ENCODE measurements at regions not wholly inside any gene's neighbourhood (a gene's known extent, or its start where the extent isn't known, plus 50 kb on each side); places are given as distances from the start of the nearest gene placed in this dataset.
A peak's percentile ranks its signal among the peaks of the same experiment; 100 is the strongest.

- in situ Hi-C loops (cut with HindIII; ENCODE audit: low sequenced_read_pairs): no loop called here
Measured at GRCh38 chr5:3191585-3191984, 404.0 kb upstream of the IRX1 start.

DNA sequence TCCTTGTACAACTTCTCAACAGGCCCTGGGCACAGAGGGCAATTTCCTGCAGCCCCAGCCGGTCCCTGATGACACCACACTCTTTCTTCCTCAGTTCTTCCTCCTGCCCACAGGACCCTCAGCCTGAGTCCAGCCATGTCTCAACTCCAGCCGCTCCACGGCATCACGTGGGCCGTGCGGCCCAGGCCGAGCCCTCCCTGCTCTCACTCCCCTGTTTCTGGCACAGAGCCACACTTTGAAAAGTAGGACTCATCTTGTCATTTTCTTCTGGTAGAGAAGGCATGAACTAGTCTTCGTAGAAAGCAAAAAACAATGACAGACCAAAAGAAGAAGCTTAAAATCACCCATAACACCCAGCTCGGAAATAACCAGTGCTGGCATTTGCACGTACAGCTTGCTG is 404.7 kb upstream of the IRX1 start:
- no peak for DNase-seq (ENCODE audit: low read depth)
- in situ Hi-C loops (cut with HindIII; ENCODE audit: low sequenced_read_pairs): no loop called here
- H3K4me3 ChIP-seq (ENCODE audit: low read depth, low read length): no peak overlapping the region
- no peak for TF ChIP-seq CTCF (IDR thresholded peaks at IDR 0.05; ENCODE audit: low read depth, low read length, missing control alignments)

More at GRCh38 chr5:3191585-3191984, 404.0 kb upstream of the IRX1 start:
- no peak for DNase-seq (ENCODE audit: low read depth)
- no peak for TF ChIP-seq CTCF (IDR thresholded peaks at IDR 0.05; ENCODE audit: low read depth, low read length, missing control alignments)
- H3K4me3 ChIP-seq (ENCODE audit: low read depth, low read length): no peak overlapping the region

DNA sequence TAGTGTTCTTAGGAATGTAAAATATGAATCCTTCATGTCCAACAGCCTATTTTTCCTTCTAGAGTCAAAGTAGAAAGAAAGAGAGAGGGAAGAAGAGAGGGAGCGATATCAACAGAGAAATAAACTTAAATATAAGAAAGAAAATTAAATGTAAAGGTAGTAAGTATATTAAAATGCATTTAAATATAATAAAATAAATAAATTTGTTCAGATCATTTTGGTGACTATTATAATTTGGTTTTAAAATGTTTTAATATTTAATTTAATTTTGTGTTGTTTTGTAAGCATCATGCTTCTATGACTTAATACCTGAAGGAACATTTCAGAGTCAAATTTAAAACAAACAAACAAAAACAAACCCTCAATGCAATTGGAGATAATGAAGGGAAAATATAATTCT is 405.2 kb upstream of the IRX1 start:
- in situ Hi-C loops (cut with HindIII; ENCODE audit: low sequenced_read_pairs): no loop called here
- DNase-seq (ENCODE audit: low read depth): no peak
- no peak overlapping the region for H3K4me3 ChIP-seq (ENCODE audit: low read depth, low read length)
- no peak for TF ChIP-seq CTCF (IDR thresholded peaks at IDR 0.05; ENCODE audit: low read depth, low read length, missing control alignments)

DNA sequence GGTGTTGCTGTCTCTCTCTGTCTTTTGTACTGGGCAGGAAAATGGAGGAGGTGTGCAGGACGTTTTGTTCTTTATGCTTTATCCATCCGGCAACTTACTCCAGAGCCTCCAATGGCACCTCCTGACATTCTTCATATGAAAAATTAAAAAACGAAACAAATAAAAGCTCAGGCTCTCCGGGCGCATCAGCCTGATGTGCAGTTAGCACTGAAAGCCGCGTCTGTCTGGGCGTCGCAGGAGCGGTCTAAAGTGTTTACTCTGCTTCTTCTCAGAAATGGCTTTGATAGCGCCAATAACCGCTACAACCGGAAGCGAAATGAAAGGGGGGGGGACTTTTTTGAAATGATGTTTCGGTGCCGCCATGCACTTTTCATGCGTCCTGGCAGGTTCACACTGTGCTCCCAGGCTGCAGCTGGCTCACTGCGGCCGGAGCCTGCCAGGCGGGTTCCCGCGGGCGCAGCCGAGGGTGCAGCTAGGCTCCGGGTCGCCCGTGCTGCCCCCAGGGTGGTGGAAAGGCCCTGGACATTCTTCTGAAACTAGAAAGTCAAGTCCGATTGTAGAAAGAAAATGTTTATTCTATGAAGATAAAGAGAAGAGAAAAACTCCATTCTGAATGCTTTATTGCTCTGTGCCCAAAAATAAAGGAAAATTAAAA is 407.7 kb upstream of the IRX1 start:
- in situ Hi-C loops (cut with HindIII; ENCODE audit: low sequenced_read_pairs): no loop called here
- TF ChIP-seq CTCF (IDR thresholded peaks at IDR 0.05; ENCODE audit: low read depth, low read length, missing control alignments): no peak
- DNase-seq (ENCODE audit: low read depth): no peak
- peak overlapping the region; percentile 10 for H3K4me3 ChIP-seq (ENCODE audit: low read depth, low read length)

DNA sequence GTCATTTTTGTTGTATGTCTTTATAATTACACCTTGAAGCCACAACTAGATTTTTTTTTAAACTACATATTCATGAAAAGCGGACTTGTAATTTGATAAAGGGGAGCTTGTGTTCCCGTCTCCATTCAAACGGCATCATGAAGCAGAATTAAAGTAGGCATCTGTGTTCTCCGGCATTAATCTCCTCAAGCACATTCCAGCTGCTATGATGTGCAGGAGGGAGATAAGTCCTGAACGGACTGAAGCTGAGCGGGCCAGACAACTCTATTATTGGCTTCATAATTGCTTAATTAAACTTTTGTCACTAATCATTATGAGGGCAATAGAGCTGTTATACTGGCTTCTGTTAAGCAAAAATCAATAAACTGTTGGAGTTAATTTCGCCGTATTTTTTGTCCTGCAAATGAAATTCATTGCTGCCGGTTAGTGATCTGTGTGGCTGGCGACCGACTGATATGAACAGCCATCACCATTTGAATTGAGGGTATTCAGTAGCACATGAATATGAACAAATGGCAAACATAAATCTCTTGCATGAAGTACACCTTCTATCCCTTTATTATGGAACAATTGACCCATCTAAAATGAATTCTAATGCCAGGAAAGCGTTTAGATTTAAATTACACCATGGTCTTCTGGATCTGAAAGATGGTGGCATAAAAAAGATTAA is 408.8 kb upstream of the IRX1 start:
- no peak for TF ChIP-seq CTCF (IDR thresholded peaks at IDR 0.05; ENCODE audit: low read depth, low read length, missing control alignments)
- in situ Hi-C loops (cut with HindIII; ENCODE audit: low sequenced_read_pairs): no loop called here
- no peak overlapping the region for H3K4me3 ChIP-seq (ENCODE audit: low read depth, low read length)
- no peak for DNase-seq (ENCODE audit: low read depth)

DNA sequence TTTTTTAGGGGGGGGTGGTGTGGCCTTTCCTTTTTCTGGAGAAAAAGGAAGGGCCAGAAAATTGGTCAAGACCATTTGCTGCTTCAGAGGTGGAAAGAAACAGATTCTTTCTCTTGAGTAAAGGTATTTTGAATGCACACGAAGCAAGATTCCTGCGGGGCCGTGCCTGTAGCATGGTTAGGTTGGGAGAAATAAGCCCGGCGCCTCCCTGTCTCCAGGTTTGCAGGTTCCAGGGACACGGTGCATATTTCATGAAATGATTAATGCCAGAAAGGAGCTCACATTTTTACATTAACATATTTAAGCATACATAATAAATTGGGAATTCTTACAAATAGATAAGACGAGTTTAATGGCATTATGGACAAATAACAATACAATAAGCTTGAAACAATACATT is 409.5 kb upstream of the IRX1 start:
- in situ Hi-C loops (cut with HindIII; ENCODE audit: low sequenced_read_pairs): no loop called here
- DNase-seq (ENCODE audit: low read depth): no peak
- TF ChIP-seq CTCF (IDR thresholded peaks at IDR 0.05; ENCODE audit: low read depth, low read length, missing control alignments): no peak

More for the DNA sequence above, 409.5 kb upstream of the IRX1 start:
- H3K4me3 ChIP-seq (ENCODE audit: low read depth, low read length): no peak overlapping the region

Measured in astrocyte of the cerebellum (primary cell).